Head of caudate nucleus (tissue), 42 donors: ENCODE measurements at regions not wholly inside any gene's neighbourhood (a gene's known extent, or its start where the extent isn't known, plus 50 kb on each side); places are given as distances from the start of the nearest gene placed in this dataset.
"Not testable (repeated sequence)": the region's sequence is repeated elsewhere in the genome, so short reads cannot be mapped to it uniquely, and the experiment has no call there.

Experiments
- DNase-seq, 42 donors: peaks; one replicate each; pipeline versions ENCODE4 v3.0.0 to v3.0.0-alpha.2; 2020 to 2021; ENCODE audit warnings: mixed read lengths in 7 of 42
- intact Hi-C: fragments of 100-400 bp; cut with DNase I; formaldehyde crosslinking; loops from one replicate; pipeline ENCODE4 v1.15.0; 2022

GRCh38 chr5:127206320-127207113, 84.1 kb upstream of the MEGF10 start:
- DNase-seq = peak in 1 of 42 donors; percentile 13
- intact Hi-C loops = no loop called here

GRCh38 chr5:127210042-127210441, 80.6 kb upstream of the MEGF10 start:
- DNase-seq = peak in 2 of 42 donors; percentile 10 to 18
- intact Hi-C loops = no loop called here

GRCh38 chr5:127213231-127213630, 77.4 kb upstream of the MEGF10 start:
- intact Hi-C loops = no loop called here

GRCh38 chr5:127216143-127216542, 74.5 kb upstream of the MEGF10 start:
- intact Hi-C loops = no loop called here

More at GRCh38 chr5:127213231-127213630, 77.4 kb upstream of the MEGF10 start:
- DNase-seq = no peak

GRCh38 chr5:127216898-127217675, 73.5 kb upstream of the MEGF10 start:
- DNase-seq = no peak
- intact Hi-C loops = no loop called here

More at GRCh38 chr5:127216143-127216542, 74.5 kb upstream of the MEGF10 start:
- no peak for DNase-seq

GRCh38 chr5:127221936-127222335, 68.7 kb upstream of the MEGF10 start:
- intact Hi-C loops, DNase-seq: not testable (repeated sequence)

- intact Hi-C loops = not testable (repeated sequence)
Measured at GRCh38 chr5:127222571-127223156, 67.9 kb upstream of the MEGF10 start.

GRCh38 chr5:127223256-127223974, 67.2 kb upstream of the MEGF10 start:
- DNase-seq = no peak
- intact Hi-C loops = no loop called here

More at GRCh38 chr5:127222571-127223156, 67.9 kb upstream of the MEGF10 start:
- not testable (repeated sequence) for DNase-seq

- DNase-seq = no peak
- intact Hi-C loops = no loop called here
Measured at GRCh38 chr5:127227881-127228280, 62.7 kb upstream of the MEGF10 start.

- peak in 3 of 42 donors; percentile 3 to 32 (median 27) for DNase-seq
- intact Hi-C loops = no loop called here
Measured at GRCh38 chr5:127228540-127229184, 61.9 kb upstream of the MEGF10 start.

- intact Hi-C loops = no loop called here
- peak; percentile 16 to 78 (median 60) for DNase-seq
Measured at GRCh38 chr5:127229185-127229889, 61.3 kb upstream of the MEGF10 start.

GRCh38 chr5:127231118-127231517, 59.5 kb upstream of the MEGF10 start:
- intact Hi-C loops = no loop called here
- no peak for DNase-seq

GRCh38 chr5:127233590-127233989, 57.0 kb upstream of the MEGF10 start:
- intact Hi-C loops = no loop called here
- no peak for DNase-seq

GRCh38 chr5:127235136-127235535, 55.5 kb upstream of the MEGF10 start:
- intact Hi-C loops = no loop called here
- no peak for DNase-seq

- intact Hi-C loops = no loop called here
- DNase-seq = no peak
Measured at GRCh38 chr5:127236254-127236653, 54.3 kb upstream of the MEGF10 start.
